Renal cortical epithelial cell (primary cell): ENCODE measurements at regions not wholly inside any gene's neighbourhood (a gene's known extent, or its start where the extent isn't known, plus 50 kb on each side); places are given as distances from the start of the nearest gene placed in this dataset.
"Not testable (repeated sequence)": the region's sequence is repeated elsewhere in the genome, so short reads cannot be mapped to it uniquely, and the experiment has no call there.

Source experiments
- DNase-seq: peaks from one replicate; pipeline ENCODE4 v3.0.0-alpha.2; 2011; ENCODE audit warnings: low read depth

DNA sequence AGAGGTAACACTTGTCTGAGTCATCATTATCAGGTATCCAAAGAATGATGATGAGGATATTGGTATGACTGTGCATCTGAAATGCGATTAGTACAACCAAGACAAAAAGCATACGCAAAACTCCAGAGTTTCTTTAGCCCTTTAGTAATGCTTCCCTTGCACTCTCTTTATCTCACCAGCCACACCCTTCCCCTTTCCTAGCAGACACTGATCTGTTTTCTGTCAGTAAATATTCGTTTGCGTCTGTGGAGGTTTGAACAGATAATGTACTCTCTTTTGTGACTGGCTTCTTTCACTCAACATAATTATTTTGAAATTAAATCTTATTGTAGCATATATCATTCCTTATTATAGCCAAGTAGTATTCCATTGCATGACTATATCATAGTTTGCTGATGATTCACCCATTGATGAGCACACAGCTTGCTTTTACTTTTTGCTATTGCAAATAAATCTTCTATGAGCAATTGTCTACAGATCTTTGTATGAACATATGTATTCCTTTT, 775.7 kb downstream of the SLC6A15 start:
- DNase-seq: no peak

DNA sequence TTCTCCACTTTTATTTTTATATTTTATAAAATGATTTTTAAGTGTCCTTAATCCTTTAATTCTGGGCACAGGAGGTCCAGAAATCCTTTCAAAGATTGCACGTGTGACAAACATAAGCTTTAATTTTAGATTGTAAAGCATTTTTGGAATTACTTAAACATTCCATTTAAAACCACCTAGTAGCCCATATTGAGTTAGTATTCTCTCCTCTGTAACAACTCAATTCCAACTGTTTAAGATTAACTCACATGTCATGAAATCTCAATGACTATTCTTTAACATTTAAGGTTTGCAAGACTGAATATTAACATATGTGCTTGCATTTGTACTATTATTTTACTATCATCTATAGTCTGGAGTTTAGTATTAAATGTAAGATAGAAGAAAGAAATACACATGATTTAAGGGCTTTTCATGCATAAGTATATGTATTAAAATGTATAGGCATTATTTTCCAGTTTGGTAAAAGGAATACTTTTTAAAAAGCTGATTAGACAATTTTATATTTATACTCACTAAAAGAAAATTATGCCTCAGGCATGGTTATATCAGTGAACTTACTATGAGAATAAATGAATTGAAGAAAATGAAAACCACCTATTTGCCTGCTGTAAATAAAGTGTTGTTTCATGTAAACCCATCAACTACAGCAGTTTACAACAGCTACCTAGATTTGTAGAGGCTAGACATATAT, 776.9 kb downstream of the SLC6A15 start:
- no peak for DNase-seq

DNA sequence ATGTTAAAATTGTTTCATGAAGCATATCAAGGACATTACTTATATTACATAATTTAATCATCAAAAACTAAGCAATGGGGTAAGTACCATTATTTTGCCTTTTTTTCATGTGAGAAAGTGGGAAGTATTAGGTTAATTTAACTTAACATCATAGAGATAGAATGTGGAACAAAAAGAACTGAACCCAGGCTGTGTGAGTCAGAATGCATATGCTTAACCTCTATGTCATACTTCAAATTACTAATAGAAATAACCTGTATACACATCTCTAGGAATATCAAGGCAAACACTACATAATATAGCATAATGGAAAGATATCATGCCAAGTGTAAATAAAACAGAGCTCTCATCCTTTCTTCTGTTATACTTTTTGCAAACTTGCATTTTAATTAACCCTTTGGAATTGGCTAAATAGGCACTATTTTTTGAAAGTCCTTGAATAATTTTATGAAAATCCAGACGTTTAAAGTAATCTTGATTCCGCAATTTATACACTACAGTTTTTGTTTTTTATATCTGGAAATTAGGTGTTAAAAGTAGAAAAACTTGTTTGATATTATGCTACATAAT, 777.7 kb downstream of the SLC6A15 start:
- DNase-seq: no peak

DNA sequence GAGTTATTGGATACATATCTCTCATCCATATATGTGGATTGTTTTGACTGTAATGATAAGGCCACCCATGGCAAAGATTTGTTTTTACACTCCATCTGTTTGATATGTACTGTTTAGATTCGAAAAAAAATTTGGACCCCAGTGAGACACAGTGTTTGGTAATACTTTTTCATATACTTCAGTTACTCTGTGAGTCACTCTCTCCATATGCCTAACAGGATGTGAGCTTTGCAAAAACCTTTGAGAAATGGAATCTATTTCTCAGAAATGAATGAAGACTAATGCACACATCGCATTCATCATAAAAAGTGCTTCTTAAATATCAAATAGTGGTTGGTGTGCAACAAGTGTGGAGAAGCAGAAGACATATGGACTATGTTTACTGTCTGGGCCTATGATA, 781.5 kb downstream of the SLC6A15 start:
- no peak for DNase-seq

DNA sequence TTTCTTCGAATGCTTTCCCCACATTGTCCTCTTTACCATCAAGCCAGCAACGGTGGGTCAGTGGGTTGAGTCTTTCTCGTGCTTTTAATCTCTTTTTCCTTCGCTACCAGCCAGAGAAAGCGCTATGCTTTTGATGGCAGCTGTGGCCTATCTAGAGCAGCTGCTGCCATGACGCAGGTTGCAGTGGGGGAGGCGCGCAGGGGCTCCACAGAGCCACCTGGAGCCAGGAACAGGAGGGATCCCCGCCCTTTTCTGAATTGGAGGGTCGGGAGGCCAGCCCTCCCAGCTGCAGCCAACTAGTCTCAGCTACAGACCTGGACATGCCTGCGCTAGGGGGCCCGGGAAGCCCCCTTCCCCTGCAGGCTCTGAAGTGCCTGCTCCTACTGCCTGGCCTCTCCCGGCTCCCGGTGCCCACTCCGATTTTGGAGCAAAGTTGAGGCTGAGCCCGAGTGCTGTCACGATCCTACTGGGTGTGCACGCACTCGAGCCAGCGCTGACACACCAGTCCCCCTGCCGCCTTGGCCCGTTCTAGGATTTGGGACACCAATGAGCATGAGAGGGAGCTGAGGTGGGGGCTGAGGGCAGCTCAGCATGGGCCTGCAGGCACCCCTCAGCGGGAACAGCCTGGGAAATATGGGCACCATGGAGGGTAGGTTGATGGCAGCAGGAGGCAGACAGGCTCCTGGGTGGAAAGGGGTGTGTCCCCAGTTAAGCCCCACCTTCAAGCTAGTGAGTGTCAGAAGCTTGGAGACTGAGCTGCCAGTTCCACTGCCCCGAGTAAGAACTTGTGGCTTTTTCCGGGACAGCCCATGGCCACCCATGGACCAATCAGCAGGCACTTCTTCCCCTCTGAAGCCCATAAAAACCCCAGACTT, 784.2 kb downstream of the SLC6A15 start:
- no peak for DNase-seq

DNA sequence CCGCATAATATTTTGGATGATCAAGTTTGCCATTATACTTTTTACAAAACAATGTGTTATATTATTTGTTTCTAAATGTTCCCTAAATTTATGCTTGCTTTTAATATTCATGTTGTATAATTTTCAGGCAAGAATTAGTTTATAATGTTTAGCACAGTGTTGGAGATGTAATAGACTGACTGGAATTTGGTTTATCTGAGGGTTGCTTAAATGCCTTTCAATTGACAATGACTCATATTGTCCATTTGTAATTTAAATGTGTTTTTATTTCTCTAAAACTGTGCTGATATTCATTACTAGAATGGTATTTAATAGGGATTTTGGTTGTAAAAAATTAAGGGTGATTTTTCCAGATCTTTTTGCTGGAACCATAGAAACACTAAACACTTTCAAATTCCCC, 788.4 kb downstream of the SLC6A15 start:
- no peak for DNase-seq

DNA sequence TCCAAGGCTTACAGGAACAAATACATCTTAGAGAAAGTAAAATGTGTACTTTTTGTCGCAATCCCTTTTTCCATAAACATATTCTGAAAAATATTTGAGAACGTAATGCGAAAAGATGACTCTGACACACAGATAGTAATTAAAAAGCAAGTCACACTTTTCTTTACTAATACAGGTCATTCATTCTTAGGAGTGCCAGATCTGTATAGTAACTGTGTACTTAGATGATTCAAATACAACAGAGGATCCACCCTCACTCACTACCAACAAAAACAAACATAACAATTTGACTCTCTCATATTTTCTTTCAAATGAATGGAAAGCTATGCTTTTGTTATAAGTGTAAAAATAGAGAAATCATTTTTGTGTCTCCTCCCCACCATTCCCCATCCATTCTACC, 795.4 kb downstream of the SLC6A15 start:
- DNase-seq: no peak

DNA sequence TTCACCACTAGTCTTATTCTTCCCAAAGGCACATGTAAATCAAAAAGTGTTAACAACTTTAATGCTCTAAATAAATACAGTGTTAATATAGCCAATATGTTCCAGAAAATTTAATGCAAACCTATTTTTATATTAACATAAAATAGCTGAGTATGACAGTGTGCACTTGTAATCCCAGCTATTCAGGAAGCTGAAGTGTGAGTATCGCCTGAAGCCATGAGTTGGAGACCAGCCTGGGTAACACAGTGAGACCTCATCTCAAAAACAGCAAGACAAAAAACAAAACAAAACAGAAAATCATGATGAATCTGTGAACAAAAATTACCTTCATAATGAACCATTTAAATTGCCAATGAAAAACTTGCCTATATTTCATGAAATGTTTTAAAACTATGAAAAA, 798.9 kb downstream of the SLC6A15 start:
- no peak for DNase-seq

DNA sequence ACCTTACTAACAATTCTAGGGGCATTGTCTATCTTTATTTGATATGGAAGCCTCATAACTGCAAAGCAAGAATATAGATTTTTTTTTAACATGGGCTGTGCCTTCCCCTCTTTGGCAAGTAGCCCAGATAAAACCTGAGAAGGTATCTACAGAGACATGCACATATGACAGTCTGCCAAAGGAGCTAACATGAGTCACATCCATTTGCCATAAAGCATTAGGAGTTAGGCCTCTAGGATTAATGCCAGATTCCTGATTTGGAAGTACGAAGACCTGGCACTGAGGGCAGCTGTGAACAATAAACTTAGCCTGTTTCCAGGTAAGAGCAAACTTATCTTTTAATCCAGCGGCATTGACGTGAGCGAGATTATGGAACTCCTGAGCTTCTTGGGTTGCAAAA, 808.7 kb downstream of the SLC6A15 start:
- DNase-seq: not testable (repeated sequence)

DNA sequence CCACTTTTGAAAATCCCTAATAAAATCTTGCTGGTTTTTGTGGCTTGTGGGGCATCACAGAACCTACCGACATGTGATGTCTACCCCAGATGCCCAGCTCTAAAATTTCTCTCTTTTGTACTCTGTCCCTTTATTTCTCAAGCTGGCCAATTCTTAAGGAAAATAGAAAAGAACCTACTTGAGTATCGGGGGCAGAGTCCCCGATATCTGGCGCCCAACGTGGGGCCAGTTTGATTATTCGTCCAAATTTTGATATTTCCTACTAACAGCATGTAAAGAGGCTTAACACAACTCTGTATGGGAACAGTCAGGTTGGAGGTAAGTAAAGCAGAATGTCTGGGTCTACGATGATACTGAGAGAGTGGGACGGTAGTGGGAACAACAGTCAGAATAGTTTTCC, 810.6 kb downstream of the SLC6A15 start:
- not testable (repeated sequence) for DNase-seq

DNA sequence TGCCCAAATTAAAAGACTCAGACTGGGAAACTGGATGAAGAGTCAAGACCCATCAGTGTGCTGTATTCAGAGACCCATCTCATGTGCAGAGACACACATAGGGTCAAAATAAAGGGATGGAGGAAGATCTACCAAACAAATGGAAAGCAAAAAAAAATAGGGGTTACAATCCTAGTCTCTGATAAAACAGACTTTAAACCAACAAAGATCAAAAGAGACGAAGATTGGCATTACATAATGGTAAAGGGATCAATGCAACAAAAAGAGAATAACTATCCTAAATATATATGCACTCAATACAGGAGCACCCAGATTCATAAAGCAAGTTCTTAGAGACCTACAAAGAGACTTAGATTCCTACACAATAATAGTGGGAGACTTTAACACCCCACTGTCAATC, 813.0 kb downstream of the SLC6A15 start:
- DNase-seq: not testable (repeated sequence)

DNA sequence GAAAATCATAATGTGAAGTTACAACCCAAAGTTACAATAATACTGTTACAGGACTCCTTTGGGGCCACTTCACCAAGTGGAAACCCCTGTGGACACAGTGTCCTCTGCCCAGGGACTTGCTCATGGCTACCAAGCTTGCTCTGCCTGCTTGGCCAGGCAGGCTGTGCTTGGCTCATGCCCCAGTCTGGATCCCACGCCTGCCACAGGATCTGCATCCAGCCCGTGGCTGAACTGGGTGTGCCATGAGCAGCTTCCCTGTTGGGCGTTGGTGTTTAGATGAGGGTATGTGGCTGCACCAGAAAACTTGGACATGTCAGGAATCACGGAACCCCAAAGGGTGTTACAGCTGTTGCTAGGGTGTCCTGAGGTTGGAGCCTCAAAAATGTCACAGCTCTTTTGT, 820.9 kb downstream of the SLC6A15 start:
- DNase-seq: no peak

DNA sequence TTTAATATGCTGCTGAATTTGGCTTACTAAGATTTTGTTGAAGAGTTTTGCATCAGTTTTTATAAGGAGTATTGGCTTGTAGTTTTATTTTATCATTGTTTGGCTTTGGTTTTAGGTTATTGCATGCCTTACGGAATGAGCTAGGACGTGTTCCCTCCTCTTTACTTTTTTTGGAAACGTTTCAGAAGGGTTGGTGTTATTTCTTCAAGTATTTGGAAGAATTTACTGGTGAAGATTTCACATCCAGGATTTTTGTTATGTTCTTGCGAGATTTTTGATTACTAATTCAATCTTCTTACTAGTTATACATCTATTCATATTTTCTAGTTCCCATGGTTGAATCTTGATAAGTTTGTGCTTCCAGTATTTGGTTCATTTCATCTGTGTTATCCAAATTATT, 823.2 kb downstream of the SLC6A15 start:
- no peak for DNase-seq

DNA sequence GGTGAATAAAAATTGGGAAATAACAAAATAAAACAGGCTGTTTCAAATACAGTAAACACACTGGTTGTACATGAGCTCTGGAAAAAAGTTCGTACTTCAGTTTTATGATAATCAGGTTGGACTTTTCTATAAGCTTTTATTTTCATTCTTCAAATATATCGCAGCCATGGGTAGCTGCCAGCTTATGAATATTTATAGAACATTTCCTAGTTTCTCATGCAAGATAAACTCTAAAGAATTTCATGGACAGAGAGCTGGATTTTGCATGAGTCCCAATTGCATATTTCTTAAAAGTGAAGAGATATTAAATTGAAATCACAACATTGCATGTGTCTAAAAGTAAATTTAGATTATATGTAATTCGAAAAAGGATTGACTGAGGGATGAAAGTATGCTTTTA, 827.6 kb downstream of the SLC6A15 start:
- DNase-seq: no peak

DNA sequence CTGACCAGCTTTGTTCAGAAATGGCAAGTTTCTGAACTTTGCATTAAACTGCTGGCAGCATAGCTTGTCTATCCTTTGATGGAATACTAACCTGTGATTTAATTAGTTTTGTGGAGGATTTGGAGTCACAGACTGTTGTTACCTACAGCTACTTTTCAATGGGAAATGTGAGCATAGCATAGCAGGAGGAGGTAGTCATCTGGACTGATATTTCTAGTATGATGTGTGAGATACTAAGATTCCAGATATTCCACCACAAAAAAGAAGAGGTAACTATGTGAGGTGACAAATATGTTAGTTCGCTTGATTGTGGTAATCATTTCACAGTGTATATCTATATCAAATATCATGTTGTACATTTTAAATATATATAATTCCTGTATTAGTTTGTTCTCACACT, 833.0 kb downstream of the SLC6A15 start:
- DNase-seq: no peak

DNA sequence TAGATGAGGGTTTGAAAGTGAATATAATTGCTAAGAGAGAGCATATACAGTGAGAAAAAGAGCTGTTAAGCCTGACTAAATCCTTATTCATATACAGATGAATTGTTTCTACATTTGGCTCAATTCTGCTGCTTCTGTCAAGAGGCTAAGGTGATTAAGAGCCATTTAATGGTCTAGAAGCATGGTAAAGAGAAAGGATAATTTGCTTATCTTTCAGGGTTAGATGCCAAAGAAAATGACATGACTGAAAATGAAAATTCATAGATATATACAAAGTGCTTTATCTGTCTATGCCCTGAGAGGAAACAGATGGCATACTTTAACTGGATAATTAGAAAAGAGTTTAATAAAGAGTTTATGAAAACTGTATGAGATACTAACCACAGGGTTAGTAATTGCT, 834.9 kb downstream of the SLC6A15 start:
- DNase-seq: no peak

DNA sequence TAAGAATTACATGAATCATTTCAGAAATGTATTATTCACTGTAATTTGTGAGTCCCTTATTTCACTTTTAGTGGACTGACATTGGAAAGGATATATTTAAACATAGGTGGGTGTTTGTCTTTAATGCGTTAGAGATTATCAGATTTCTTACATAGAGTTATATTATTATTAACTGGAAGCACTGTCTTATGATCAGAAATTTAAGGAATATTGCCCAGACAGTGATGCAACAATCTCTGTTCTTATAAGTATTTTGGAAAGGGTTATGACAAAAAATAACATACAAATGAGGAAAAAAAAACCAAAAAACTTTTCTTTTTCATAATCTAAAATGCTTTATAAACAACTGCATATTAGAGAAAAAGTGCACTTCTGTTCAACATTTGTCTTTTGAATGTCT, 836.6 kb downstream of the SLC6A15 start:
- DNase-seq: no peak

DNA sequence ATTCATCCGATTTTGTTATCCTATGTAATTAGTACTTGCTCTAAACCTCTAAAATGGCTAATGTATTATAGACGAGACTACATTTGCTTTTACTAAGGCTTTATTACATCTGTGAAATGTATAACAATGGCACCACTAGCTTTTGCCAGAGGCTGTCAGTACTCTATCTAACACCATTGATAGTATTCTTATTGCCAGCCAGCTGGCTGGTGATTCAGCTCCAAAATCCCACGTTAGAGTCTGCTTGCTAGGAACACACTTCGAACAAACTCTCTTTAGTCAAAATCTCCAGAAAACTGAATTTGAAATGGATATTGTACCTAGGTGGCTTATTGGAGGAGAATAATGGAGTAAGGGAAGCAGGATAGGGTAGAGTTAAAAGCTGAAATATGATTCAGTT, 839.2 kb downstream of the SLC6A15 start:
- DNase-seq: no peak

DNA sequence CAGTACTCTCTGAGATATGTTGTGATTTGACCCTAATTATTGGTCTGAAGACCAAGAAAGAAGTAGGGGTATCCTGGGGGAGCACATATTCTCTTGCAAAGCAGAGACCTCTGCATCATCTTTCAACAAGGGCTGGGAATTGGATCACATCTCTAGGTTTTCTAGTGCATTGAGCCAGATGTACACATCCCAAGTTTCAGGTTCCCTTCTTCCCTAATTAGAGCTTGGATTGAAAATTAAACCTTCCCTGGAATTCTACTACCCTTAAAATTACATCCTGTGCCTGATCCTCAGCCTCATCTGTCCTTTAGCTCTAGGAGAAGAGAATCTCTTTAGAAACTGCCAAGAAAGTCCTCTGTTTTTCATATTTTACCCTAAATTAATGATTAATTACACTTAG, 839.6 kb downstream of the SLC6A15 start:
- no peak for DNase-seq

DNA sequence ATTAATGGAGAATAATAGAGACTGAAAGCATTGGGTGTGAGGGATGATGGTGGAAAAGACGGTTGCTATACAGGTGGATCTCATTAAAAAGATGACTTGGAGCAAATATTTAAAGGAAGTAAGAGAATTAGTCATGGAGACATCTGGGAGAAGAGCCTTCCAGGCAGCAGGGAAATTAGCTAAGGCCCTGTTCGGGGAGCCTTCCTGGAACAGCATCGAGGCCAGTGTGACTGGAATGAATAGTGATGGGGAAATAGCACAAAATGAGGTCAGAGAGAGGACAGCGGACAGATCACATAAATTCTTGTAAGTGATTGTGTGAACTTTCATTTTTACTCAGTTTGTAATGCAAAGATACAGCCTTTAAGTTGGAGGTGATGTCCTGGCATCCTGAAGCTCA, 842.3 kb downstream of the SLC6A15 start:
- no peak for DNase-seq

DNA sequence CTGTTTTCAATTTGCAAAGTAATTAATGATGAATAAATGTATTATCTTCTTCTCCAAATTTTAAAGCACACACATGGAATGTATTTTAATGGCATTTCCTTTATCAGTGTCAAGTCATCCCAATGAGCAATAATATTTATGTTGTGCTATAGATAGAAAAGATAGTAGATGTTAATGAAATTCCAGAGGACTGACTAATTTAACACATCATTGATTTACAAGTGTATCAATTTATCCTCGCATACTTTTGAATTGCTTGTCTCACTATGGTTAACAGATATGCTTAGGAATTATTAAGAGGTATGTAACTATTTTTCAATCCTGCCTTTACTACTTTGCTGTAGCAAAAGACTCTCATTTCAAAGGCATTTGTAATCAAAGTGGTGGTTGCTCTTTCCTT, 842.9 kb downstream of the SLC6A15 start:
- no peak for DNase-seq

DNA sequence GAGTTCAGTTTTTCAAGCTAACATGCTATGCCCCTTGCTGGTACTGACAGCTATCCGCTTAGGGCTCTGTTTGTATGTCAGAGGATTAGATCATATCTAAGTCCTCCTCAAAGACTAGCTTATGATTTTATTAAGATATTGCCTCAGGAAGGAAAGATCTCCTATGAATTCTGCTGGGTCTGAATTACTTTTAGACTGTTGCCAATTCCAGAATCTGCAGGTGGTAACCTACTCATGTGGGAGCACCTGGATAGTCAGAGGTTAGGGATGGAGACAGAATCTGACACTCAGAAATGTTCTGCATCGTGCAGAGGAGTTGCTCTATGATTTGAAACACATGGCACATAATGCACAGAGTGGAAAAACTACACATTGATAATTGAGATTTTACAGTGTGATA, 843.4 kb downstream of the SLC6A15 start:
- DNase-seq: no peak

DNA sequence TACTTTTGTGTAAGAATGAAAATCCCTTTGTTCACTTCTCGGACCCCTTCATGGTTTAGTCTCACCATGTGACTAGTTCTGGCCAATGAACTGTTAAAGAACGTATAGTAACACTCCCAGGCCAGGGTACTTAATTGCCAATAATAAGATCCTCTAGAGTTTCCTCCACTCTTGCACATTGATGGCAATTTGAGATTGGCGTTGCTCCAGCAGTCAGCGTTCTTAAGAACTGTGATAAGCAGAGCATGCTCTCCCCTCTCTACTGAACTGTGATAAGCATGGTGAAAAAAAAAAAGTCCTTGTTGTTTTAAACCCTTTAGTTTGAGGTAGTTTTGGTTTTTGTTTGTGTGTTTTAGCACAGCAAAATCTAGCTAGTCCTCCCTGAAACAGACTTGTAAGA, 854.5 kb downstream of the SLC6A15 start:
- no peak for DNase-seq
